ENCODE measurements at regions not wholly inside any gene's neighbourhood (a gene's known extent, or its start where the extent isn't known, plus 50 kb on each side); places are given as distances from the start of the nearest gene placed in this dataset.

GRCh38 chr5:162243651-162244050, 176.1 kb downstream of the GABRG2 start:
- Histone ChIP-seq H2AK5ac (ENCODE audit: low read depth, low read length) (no peak overlapping the region), H3K18ac (ENCODE audit: low read depth, low read length) (no peak overlapping the region), H3K56ac (ENCODE audit: extremely low read depth, insufficient read depth, low read length) (no peak overlapping the region), H2BK15ac (ENCODE audit: low read depth, low read length) (no peak overlapping the region), H3K9me3 (ENCODE audit: control insufficient read depth, insufficient read depth, low read length) (peaks cover 17% of the 10 kb centered on the region), H2BK5ac (ENCODE audit: low read depth, low read length, poor library complexity, severe bottlenecking) (no peak overlapping the region), H3K9me1 (ENCODE audit: insufficient read depth, low read length) (no peaks in the 10 kb centered on the region), H3K4me2 (ENCODE audit: low read depth, low read length) (no peak overlapping the region), H2AFZ (replicated peaks; ENCODE audit: low read length, poor library complexity) (no peak overlapping the region), H3K27me3 (ENCODE audit: control insufficient read depth, insufficient read depth, low read length) (no peaks in the 10 kb centered on the region), H4K5ac (ENCODE audit: low read depth, low read length) (no peak overlapping the region), H3K27ac (ENCODE audit: insufficient read depth, low read length) (no peak overlapping the region), H3K9ac (ENCODE audit: low read depth, low read length) (no peak overlapping the region), H3K4ac (ENCODE audit: low read depth, low read length) (no peak overlapping the region), H4K8ac (ENCODE audit: low read depth in 2 of 2, low read length in 2 of 2) (no peak overlapping the region), H3K4me3 (ENCODE audit: insufficient read depth, low read depth, low read length) (no peak overlapping the region), H3K14ac (replicated peaks; ENCODE audit: low read depth, low read length) (no peak overlapping the region), H3K23ac (ENCODE audit: low read depth, low read length) (no peak overlapping the region), H2BK20ac (ENCODE audit: low read depth, low read length) (no peak overlapping the region), H4K20me1 (ENCODE audit: insufficient read depth, low read length) (no peaks in the 10 kb centered on the region), H3K4me1 (ENCODE audit: control insufficient read depth, insufficient read depth, low read length) (no peaks in the 10 kb centered on the region), H2AK9ac (replicated peaks; ENCODE audit: low read depth, low read length, poor library complexity) (no peak overlapping the region), H4K91ac (ENCODE audit: insufficient read depth, low read depth, low read length) (no peak overlapping the region), H3K79me1 (ENCODE audit: low read depth in 1 of 2, low read length in 2 of 2) (no peaks in the 10 kb centered on the region), H3K36me3 (ENCODE audit: control insufficient read depth, insufficient read depth, low read length) (no peaks in the 10 kb centered on the region), H2BK120ac (ENCODE audit: low read depth, low read length) (no peak overlapping the region)
- DNase-seq (no peak), ATAC-seq (ENCODE audit: low read depth) (no peak)
- POLR2A ChIA-PET (ENCODE audit: unreplicated experiment) = no interaction called here
- TF ChIP-seq SMC3 (IDR thresholded peaks at IDR 0.05; ENCODE audit: low read depth, low read length) (no peak), CTCF (conservative IDR thresholded peaks at IDR 0.05; ENCODE audit: low read depth, low read length) (no peak)
- no CpG with 5 or more reads among the region's 3 CpGs for WGBS, 2 experiments (ENCODE audit: extremely low coverage in 2 of 2, insufficient read length in 1 of 2)
- dilution Hi-C loops (cut with HindIII; ENCODE audit: low sequenced_read_pairs, unreplicated experiment) = no loop called here
- intact Hi-C loops (cut with micrococcal nuclease) = no loop called here
- CTCF ChIA-PET = no interaction called here
- BruUV-seq (replicated peaks) = no TSS peak
- in situ Hi-C loops (cut with MboI; ENCODE audit: low sequenced_read_pairs) = no loop called here

All from IMR-90 (cell line).